GM23338 (cell line): ENCODE measurements at regions not wholly inside any gene's neighbourhood (a gene's known extent, or its start where the extent isn't known, plus 50 kb on each side); places are given as distances from the start of the nearest gene placed in this dataset.

Source experiments
- ATAC-seq: fragments of 200-7000 bp; cut with Tn5 transposase; 3 replicates; pipeline ENCODE4 v1.9.1; 2020
- DNase-seq: peaks from one replicate; pipeline ENCODE4 v3.0.0-alpha.2; 2015; ENCODE audit warnings: low spot score
- H2AFZ ChIP-seq: fragments of 200-600 bp; sonication (generic); 2 replicates; pipeline ENCODE4 v1.8.0; 2016; ENCODE audit warnings: antibody characterized with exemption, mild to moderate bottlenecking, moderate library complexity
- H3F3A ChIP-seq: fragments of 200-600 bp; sonication (generic); replicated peaks from 2 replicates; pipeline ENCODE4 v1.8.0; 2017; ENCODE audit warnings: antibody characterized with exemption, mixed run types, low read depth
- H3K27ac ChIP-seq: fragments of 200-600 bp; sonication (generic); 2 replicates; pipeline ENCODE4 v1.6.1; 2016; ENCODE audit warnings: low read depth
- H3K27me3 ChIP-seq: fragments of 200-600 bp; sonication (generic); 2 replicates; pipeline ENCODE4 v1.8.0; 2016; ENCODE audit warnings: mild to moderate bottlenecking, mixed run types, moderate library complexity; ENCODE audit not compliant: insufficient read depth
- H3K36me3 ChIP-seq: fragments of 200-600 bp; sonication (generic); 2 replicates; pipeline ENCODE4 v1.8.0; 2016; ENCODE audit warnings: mild to moderate bottlenecking; ENCODE audit not compliant: insufficient read depth
- H3K4me1 ChIP-seq: fragments of 200-600 bp; sonication (generic); 2 replicates; pipeline ENCODE4 v1.8.0; 2016; ENCODE audit warnings: mild to moderate bottlenecking, moderate library complexity; ENCODE audit not compliant: insufficient read depth
- H3K4me2 ChIP-seq: fragments of 200-600 bp; sonication (generic); 2 replicates; pipeline ENCODE4 v1.7.1; 2017; ENCODE audit warnings: mixed run types
- H3K4me3 ChIP-seq: fragments of 200-600 bp; sonication (generic); 2 replicates; pipeline ENCODE4 v1.6.1; 2016; ENCODE audit warnings: mixed run types
- H3K79me2 ChIP-seq: fragments of 200-600 bp; sonication (generic); replicated peaks from 2 replicates; pipeline ENCODE4 v1.8.0; 2017; ENCODE audit warnings: mild to moderate bottlenecking; ENCODE audit not compliant: insufficient read depth
- H3K9me2 ChIP-seq: fragments of 200-600 bp; sonication (generic); 2 replicates; pipeline ENCODE4 v1.8.0; 2017; ENCODE audit not compliant: insufficient read depth
- H4K20me1 ChIP-seq: fragments of 200-600 bp; sonication (generic); replicated peaks from 2 replicates; pipeline ENCODE4 v1.8.0; 2017; ENCODE audit warnings: mild to moderate bottlenecking; ENCODE audit not compliant: insufficient read depth
- H3K27ac Mint-ChIP-seq: 2 replicates; pipeline ENCODE4 v1.8.0; 2020; ENCODE audit warnings: inconsistent platforms, mild to moderate bottlenecking, moderate library complexity, mixed read lengths
- H3K27me3 Mint-ChIP-seq: 3 replicates; pipeline ENCODE4 v1.8.0; 2022; ENCODE audit warnings: low read depth, mild to moderate bottlenecking, moderate library complexity, mixed read lengths, inconsistent platforms; ENCODE audit not compliant: insufficient read depth, poor library complexity
- H3K36me3 Mint-ChIP-seq: 3 replicates; pipeline ENCODE4 v1.8.0; 2021; ENCODE audit warnings: low read depth, mild to moderate bottlenecking, inconsistent platforms, moderate library complexity, mixed read lengths
- H3K4me1 Mint-ChIP-seq: 3 replicates; pipeline ENCODE4 v1.8.0; 2020; ENCODE audit warnings: mild to moderate bottlenecking, inconsistent platforms, mixed read lengths
- H3K4me3 Mint-ChIP-seq: 3 replicates; pipeline ENCODE4 v1.8.0; 2021; ENCODE audit warnings: moderate library complexity, mild to moderate bottlenecking, inconsistent platforms, mixed read lengths
- H3K9me3 Mint-ChIP-seq: 3 replicates; pipeline ENCODE4 v1.8.0; 2020; ENCODE audit warnings: moderate library complexity, mild to moderate bottlenecking, inconsistent platforms, mixed read lengths
- EZH2 ChIP-seq: fragments of 200-600 bp; sonication (generic); IDR thresholded peaks from one replicate; pipeline ENCODE4 v1.8.0; 2017; ENCODE audit warnings: antibody characterized with exemption, mild to moderate bottlenecking, low read depth; ENCODE audit not compliant: unreplicated experiment
- EZH2phosphoT487 ChIP-seq: fragments of 200-600 bp; sonication (generic); IDR thresholded peaks from one replicate; pipeline ENCODE4 v1.8.1; 2018; ENCODE audit warnings: antibody characterized with exemption; ENCODE audit not compliant: unreplicated experiment
- JUNB ChIP-seq: IDR thresholded peaks from one replicate; pipeline ENCODE4 v1.6.1; 2016; ENCODE audit warnings: antibody characterized with exemption; ENCODE audit not compliant: unreplicated experiment
- NANOG ChIP-seq: IDR thresholded peaks from 2 replicates; pipeline ENCODE4 v1.6.1; 2016; ENCODE audit warnings: antibody characterized with exemption, borderline replicate concordance
- POLR2AphosphoS5 ChIP-seq: IDR thresholded peaks from 2 replicates; pipeline ENCODE4 v1.6.1; 2016; ENCODE audit warnings: antibody characterized with exemption, low read depth
- STAT1 ChIP-seq: IDR thresholded peaks from one replicate; pipeline ENCODE4 v1.6.1; 2016; ENCODE audit warnings: antibody characterized with exemption; ENCODE audit not compliant: unreplicated experiment
- ZNF114 ChIP-seq: fragments of 250-450 bp; sonication (Bioruptor Pico); IDR thresholded peaks from 2 replicates; pipeline ENCODE4 v1.5.0; 2020; ENCODE audit warnings: mild to moderate bottlenecking, moderate library complexity
- TF ChIP-seq, protein P1 (sequence below): fragments of 250-450 bp; sonication (Bioruptor Pico); IDR thresholded peaks from 2 replicates; pipeline ENCODE4 v1.5.0; 2020; ENCODE audit warnings: mild to moderate bottlenecking, moderate library complexity

DNA sequence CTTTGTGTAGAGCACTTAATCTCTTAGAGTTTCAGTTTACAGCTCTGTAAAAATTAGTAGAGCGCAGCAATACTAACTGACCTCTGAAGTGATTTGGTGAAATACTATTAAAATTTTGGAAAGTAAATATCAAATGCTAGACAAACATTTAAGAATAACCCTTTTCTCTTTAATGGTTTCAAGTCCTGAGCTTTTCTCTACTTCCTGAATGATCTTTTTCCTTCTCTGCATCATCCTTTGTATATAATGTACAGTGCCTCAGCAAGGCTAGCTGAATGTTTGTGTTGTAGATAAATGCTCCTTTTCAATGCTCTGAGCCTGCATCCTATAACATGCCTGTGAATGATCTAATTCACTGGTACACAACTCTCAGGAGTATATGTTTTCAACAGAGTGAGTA lies 272.9 kb downstream of the ADGRL2 start:
- no peak overlapping the region for H2AFZ ChIP-seq
- Mint-ChIP-seq H3K27ac (no peak overlapping the region), H3K9me3 (peaks cover 10% of the 10 kb centered on the region), H3K4me1 (peaks cover 9% of the 10 kb centered on the region; the same call in 2 of the 3 replicates), H3K36me3 (peaks cover 9% of the 10 kb centered on the region; the same call in 2 of the 3 replicates), H3K27me3 (no peaks in the 10 kb centered on the region), H3K4me3 (no peak overlapping the region)
- H3K4me2 ChIP-seq: no peak overlapping the region
- peaks cover 8% of the 10 kb centered on the region; the same call in 1 of the 2 replicates for H3K4me1 ChIP-seq
- H3K79me2 ChIP-seq: no peaks in the 10 kb centered on the region
- no peaks in the 10 kb centered on the region for H4K20me1 ChIP-seq
- H3K27ac ChIP-seq: no peak overlapping the region
- ATAC-seq (no peak), DNase-seq (no peak)
- no peaks in the 10 kb centered on the region for H3F3A ChIP-seq
- H3K27me3 ChIP-seq: no peaks in the 10 kb centered on the region
- TF ChIP-seq EZH2phosphoT487 (no peak), NANOG (no peak), STAT1 (no peak), POLR2AphosphoS5 (no peak), ZNF114 (CRISPR knock-in tag) (no peak), EZH2 (no peak), JUNB (no peak)
- TF ChIP-seq, protein P1, sequence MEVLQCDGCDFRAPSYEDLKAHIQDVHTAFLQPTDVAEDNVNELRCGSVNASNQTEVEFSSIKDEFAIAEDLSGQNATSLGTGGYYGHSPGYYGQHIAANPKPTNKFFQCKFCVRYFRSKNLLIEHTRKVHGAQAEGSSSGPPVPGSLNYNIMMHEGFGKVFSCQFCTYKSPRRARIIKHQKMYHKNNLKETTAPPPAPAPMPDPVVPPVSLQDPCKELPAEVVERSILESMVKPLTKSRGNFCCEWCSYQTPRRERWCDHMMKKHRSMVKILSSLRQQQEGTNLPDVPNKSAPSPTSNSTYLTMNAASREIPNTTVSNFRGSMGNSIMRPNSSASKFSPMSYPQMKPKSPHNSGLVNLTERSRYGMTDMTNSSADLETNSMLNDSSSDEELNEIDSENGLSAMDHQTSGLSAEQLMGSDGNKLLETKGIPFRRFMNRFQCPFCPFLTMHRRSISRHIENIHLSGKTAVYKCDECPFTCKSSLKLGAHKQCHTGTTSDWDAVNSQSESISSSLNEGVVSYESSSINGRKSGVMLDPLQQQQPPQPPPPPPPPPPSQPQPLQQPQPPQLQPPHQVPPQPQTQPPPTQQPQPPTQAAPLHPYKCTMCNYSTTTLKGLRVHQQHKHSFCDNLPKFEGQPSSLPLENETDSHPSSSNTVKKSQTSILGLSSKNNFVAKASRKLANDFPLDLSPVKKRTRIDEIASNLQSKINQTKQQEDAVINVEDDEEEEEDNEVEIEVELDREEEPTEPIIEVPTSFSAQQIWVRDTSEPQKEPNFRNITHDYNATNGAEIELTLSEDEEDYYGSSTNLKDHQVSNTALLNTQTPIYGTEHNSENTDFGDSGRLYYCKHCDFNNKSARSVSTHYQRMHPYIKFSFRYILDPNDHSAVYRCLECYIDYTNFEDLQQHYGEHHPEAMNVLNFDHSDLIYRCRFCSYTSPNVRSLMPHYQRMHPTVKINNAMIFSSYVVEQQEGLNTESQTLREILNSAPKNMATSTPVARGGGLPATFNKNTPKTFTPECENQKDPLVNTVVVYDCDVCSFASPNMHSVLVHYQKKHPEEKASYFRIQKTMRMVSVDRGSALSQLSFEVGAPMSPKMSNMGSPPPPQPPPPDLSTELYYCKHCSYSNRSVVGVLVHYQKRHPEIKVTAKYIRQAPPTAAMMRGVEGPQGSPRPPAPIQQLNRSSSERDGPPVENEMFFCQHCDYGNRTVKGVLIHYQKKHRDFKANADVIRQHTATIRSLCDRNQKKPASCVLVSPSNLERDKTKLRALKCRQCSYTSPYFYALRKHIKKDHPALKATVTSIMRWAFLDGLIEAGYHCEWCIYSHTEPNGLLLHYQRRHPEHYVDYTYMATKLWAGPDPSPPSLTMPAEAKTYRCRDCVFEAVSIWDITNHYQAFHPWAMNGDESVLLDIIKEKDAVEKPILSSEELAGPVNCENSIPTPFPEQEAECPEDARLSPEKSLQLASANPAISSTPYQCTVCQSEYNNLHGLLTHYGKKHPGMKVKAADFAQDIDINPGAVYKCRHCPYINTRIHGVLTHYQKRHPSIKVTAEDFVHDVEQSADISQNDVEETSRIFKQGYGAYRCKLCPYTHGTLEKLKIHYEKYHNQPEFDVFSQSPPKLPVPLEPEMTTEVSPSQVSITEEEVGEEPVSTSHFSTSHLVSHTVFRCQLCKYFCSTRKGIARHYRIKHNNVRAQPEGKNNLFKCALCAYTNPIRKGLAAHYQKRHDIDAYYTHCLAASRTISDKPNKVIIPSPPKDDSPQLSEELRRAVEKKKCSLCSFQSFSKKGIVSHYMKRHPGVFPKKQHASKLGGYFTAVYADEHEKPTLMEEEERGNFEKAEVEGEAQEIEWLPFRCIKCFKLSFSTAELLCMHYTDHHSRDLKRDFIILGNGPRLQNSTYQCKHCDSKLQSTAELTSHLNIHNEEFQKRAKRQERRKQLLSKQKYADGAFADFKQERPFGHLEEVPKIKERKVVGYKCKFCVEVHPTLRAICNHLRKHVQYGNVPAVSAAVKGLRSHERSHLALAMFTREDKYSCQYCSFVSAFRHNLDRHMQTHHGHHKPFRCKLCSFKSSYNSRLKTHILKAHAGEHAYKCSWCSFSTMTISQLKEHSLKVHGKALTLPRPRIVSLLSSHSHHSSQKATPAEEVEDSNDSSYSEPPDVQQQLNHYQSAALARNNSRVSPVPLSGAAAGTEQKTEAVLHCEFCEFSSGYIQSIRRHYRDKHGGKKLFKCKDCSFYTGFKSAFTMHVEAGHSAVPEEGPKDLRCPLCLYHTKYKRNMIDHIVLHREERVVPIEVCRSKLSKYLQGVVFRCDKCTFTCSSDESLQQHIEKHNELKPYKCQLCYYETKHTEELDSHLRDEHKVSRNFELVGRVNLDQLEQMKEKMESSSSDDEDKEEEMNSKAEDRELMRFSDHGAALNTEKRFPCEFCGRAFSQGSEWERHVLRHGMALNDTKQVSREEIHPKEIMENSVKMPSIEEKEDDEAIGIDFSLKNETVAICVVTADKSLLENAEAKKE: no peak
- H3K9me2 ChIP-seq: no peaks in the 10 kb centered on the region
- H3K36me3 ChIP-seq: no peaks in the 10 kb centered on the region
- no peak overlapping the region for H3K4me3 ChIP-seq
